WTC11 (cell line): ENCODE measurements at regions not wholly inside any gene's neighbourhood (a gene's known extent, or its start where the extent isn't known, plus 50 kb on each side); places are given as distances from the start of the nearest gene placed in this dataset.

Experiments used
- ATAC-seq: fragments of 200-7000 bp; cut with Tn5 transposase; 2 replicates; pipeline ENCODE4 v1.10.0; 2021; ENCODE audit warnings: mild to moderate bottlenecking, moderate library complexity
- CTCF ChIA-PET: fragments of 300-600 bp; sonication (Branson Sonifier 250); formaldehyde crosslinking; loops from one replicate; lab custom pipeline; 2021; ENCODE audit warnings: antibody characterized with exemption; lab: Charles Lee
- POLR2A ChIA-PET: fragments of 350-600 bp; sonication (Branson Sonifier 250); formaldehyde crosslinking; loops from one replicate; lab custom pipeline; 2021; ENCODE audit warnings: antibody characterized with exemption; lab: Charles Lee
- DNase-seq: peaks from one replicate; pipeline ENCODE4 v3.0.0; 2021; ENCODE audit warnings: low spot score
- H3K27ac Mint-ChIP-seq: 2 replicates; pipeline ENCODE4 v1.8.0; 2021; ENCODE audit warnings: mixed read lengths
- H3K27me3 Mint-ChIP-seq: 2 replicates; pipeline ENCODE4 v1.8.0; 2021; ENCODE audit warnings: low read depth, mild to moderate bottlenecking, moderate library complexity, mixed read lengths
- H3K36me3 Mint-ChIP-seq: 2 replicates; pipeline ENCODE4 v1.8.0; 2021; ENCODE audit warnings: mixed read lengths
- H3K4me1 Mint-ChIP-seq: 2 replicates; pipeline ENCODE4 v1.8.0; 2022; ENCODE audit warnings: mixed read lengths
- H3K4me3 Mint-ChIP-seq: 2 replicates; pipeline ENCODE4 v1.8.0; 2021; ENCODE audit warnings: mild to moderate bottlenecking, moderate library complexity, mixed read lengths
- H3K9me3 Mint-ChIP-seq: 2 replicates; pipeline ENCODE4 v1.8.0; 2021; ENCODE audit warnings: mixed read lengths
- AFF4 ChIP-seq: sonication (generic); formaldehyde crosslinking; IDR thresholded peaks from 2 replicates; pipeline ENCODE4 v1.8.1; 2023; ENCODE audit warnings: mild to moderate bottlenecking, missing genetic modification reagents, borderline replicate concordance
- ATF1 ChIP-seq: sonication (generic); formaldehyde crosslinking; IDR thresholded peaks from 2 replicates; pipeline ENCODE4 v1.8.1; 2023; ENCODE audit warnings: mild to moderate bottlenecking, moderate library complexity, missing genetic modification reagents
- ELF4 ChIP-seq: sonication (generic); formaldehyde crosslinking; IDR thresholded peaks from 2 replicates; pipeline ENCODE4 v1.8.1; 2022; ENCODE audit warnings: low read depth, mild to moderate bottlenecking, moderate library complexity, missing genetic modification reagents
- ESRRA ChIP-seq: sonication (generic); formaldehyde crosslinking; IDR thresholded peaks from 2 replicates; pipeline ENCODE4 v1.8.1; 2022; ENCODE audit warnings: mild to moderate bottlenecking, missing genetic modification reagents, borderline replicate concordance
- FOXK1 ChIP-seq: sonication (generic); formaldehyde crosslinking; IDR thresholded peaks from 2 replicates; pipeline ENCODE4 v1.8.0; 2022; ENCODE audit warnings: mild to moderate bottlenecking, moderate library complexity, missing genetic modification reagents
- HMGA2 ChIP-seq: fragments of 250-450 bp; sonication (Bioruptor Pico); IDR thresholded peaks from 2 replicates; pipeline ENCODE4 v1.4.0; 2021; ENCODE audit warnings: mild to moderate bottlenecking, moderate library complexity
- HMGXB4 ChIP-seq: sonication (generic); formaldehyde crosslinking; IDR thresholded peaks from 2 replicates; pipeline ENCODE4 v1.8.1; 2023; ENCODE audit warnings: mild to moderate bottlenecking, moderate library complexity, missing genetic modification reagents
- JUN ChIP-seq: sonication (generic); formaldehyde crosslinking; IDR thresholded peaks from 2 replicates; pipeline ENCODE4 v1.8.0; 2023; ENCODE audit warnings: mild to moderate bottlenecking, missing genetic modification reagents
- KAT7 ChIP-seq: sonication (generic); formaldehyde crosslinking; IDR thresholded peaks from 2 replicates; pipeline ENCODE4 v1.8.1; 2023; ENCODE audit warnings: missing genetic modification reagents, mild to moderate bottlenecking, borderline replicate concordance
- NR2C2 ChIP-seq: sonication (generic); formaldehyde crosslinking; IDR thresholded peaks from 2 replicates; pipeline ENCODE4 v1.8.0; 2022; ENCODE audit warnings: mild to moderate bottlenecking, missing genetic modification reagents
- PRRX2 ChIP-seq: fragments of 250-450 bp; sonication (Bioruptor Pico); IDR thresholded peaks from 2 replicates; pipeline ENCODE4 v1.8.0; 2021; ENCODE audit warnings: mild to moderate bottlenecking
- SMAD3 ChIP-seq: sonication (generic); formaldehyde crosslinking; IDR thresholded peaks from 2 replicates; pipeline ENCODE4 v1.8.0; 2022; ENCODE audit warnings: missing genetic modification reagents, mild to moderate bottlenecking, borderline replicate concordance
- STAT6 ChIP-seq: sonication (generic); formaldehyde crosslinking; conservative IDR thresholded peaks from 2 replicates; pipeline ENCODE4 v1.8.1; 2023; ENCODE audit warnings: mild to moderate bottlenecking, low read depth, missing genetic modification reagents, moderate library complexity
- TEAD4 ChIP-seq: sonication (generic); formaldehyde crosslinking; IDR thresholded peaks from 2 replicates; pipeline ENCODE4 v1.8.0; 2022; ENCODE audit warnings: mild to moderate bottlenecking, missing genetic modification reagents
- ZBTB21 ChIP-seq: sonication (generic); formaldehyde crosslinking; IDR thresholded peaks from 2 replicates; pipeline ENCODE4 v1.8.1; 2023; ENCODE audit warnings: mild to moderate bottlenecking, missing genetic modification reagents, borderline replicate concordance
- ZNF138 ChIP-seq: sonication (generic); formaldehyde crosslinking; conservative IDR thresholded peaks from 2 replicates; pipeline ENCODE4 v1.8.1; 2022; ENCODE audit warnings: mild to moderate bottlenecking, moderate library complexity, missing genetic modification reagents
- ZNF317 ChIP-seq: sonication (generic); formaldehyde crosslinking; IDR thresholded peaks from 2 replicates; pipeline ENCODE4 v1.8.1; 2023; ENCODE audit warnings: low read depth, mild to moderate bottlenecking, moderate library complexity, missing genetic modification reagents, borderline replicate concordance
- ZSCAN18 ChIP-seq: fragments of 250-450 bp; sonication (Bioruptor Pico); IDR thresholded peaks from 2 replicates; pipeline ENCODE4 v2.1.2; 2022; ENCODE audit warnings: mild to moderate bottlenecking, moderate library complexity
- TF ChIP-seq, protein P1 (sequence below): sonication (generic); formaldehyde crosslinking; IDR thresholded peaks from 2 replicates; pipeline ENCODE4 v1.8.1; 2022; ENCODE audit warnings: mild to moderate bottlenecking, moderate library complexity, missing genetic modification reagents
- TF ChIP-seq, protein P2 (sequence below): fragments of 250-450 bp; sonication (Bioruptor Pico); IDR thresholded peaks from 2 replicates; pipeline ENCODE4 v1.8.0; 2021; ENCODE audit warnings: mild to moderate bottlenecking
- TF ChIP-seq, protein P3 (sequence below): sonication (generic); formaldehyde crosslinking; IDR thresholded peaks from 2 replicates; pipeline ENCODE4 v1.8.0; 2022; ENCODE audit warnings: mild to moderate bottlenecking, missing genetic modification reagents
- TF ChIP-seq, protein P4 (sequence below): sonication (generic); formaldehyde crosslinking; IDR thresholded peaks from 2 replicates; pipeline ENCODE4 v1.8.0; 2022; ENCODE audit warnings: mild to moderate bottlenecking, missing genetic modification reagents

- TF ChIP-seq AFF4 (no peak), HMGXB4 (CRISPR knock-in tag) (no peak), HMGA2 (CRISPR knock-in tag) (no peak), ESRRA (no peak), FOXK1 (CRISPR knock-in tag) (no peak), NR2C2 (CRISPR knock-in tag) (no peak), ZNF317 (CRISPR knock-in tag) (no peak), TEAD4 (CRISPR knock-in tag) (no peak), JUN (CRISPR knock-in tag) (no peak), ELF4 (CRISPR knock-in tag) (no peak), ZBTB21 (CRISPR knock-in tag) (no peak), SMAD3 (CRISPR knock-in tag) (no peak), ATF1 (CRISPR knock-in tag) (no peak)
- TF ChIP-seq, protein P1, sequence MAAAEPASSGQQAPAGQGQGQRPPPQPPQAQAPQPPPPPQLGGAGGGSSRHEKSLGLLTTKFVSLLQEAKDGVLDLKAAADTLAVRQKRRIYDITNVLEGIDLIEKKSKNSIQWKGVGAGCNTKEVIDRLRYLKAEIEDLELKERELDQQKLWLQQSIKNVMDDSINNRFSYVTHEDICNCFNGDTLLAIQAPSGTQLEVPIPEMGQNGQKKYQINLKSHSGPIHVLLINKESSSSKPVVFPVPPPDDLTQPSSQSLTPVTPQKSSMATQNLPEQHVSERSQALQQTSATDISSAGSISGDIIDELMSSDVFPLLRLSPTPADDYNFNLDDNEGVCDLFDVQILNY: no peak
- TF ChIP-seq, all 79 proteins: peak for 0
Observed at GRCh38 chr16:62829084-62829483, 792.8 kb upstream of the CDH8 start (continued).

DNA sequence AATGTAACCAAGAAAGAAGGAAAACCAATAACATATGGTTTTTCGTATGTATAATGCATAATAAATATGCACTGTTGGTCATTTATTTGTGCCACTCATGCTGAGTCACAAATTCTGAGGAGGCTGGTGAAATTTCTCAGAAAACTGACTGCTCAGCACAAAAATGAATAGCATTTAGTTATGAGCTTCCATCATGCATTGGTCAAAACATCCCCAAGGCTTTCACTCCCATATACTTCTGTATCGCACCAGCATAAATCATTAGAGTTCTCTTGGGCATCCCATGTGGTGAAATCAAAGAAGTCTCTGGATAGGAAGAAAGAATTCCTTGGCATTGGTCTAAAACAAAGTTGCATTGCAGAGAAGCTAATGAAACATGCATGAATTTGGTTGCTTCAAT, 785.6 kb upstream of the CDH8 start:
- DNase-seq: no peak
- H3K4me1 Mint-ChIP-seq: no peaks in the 10 kb centered on the region
- CTCF ChIA-PET: no interaction called here
- H3K9me3 Mint-ChIP-seq: peaks cover 12% of the 10 kb centered on the region
- no peak overlapping the region for H3K27ac Mint-ChIP-seq
- H3K36me3 Mint-ChIP-seq: no peaks in the 10 kb centered on the region
- H3K4me3 Mint-ChIP-seq: no peak overlapping the region
- POLR2A ChIA-PET: no interaction called here
- no peak for ATAC-seq
- H3K27me3 Mint-ChIP-seq: no peaks in the 10 kb centered on the region
- TF ChIP-seq TEAD4 (CRISPR knock-in tag) (no peak), FOXK1 (CRISPR knock-in tag) (no peak), PRRX2 (CRISPR knock-in tag) (no peak), STAT6 (no peak), ZSCAN18 (CRISPR knock-in tag) (no peak), KAT7 (no peak), ZNF138 (CRISPR knock-in tag) (no peak)
- TF ChIP-seq, protein P2, sequence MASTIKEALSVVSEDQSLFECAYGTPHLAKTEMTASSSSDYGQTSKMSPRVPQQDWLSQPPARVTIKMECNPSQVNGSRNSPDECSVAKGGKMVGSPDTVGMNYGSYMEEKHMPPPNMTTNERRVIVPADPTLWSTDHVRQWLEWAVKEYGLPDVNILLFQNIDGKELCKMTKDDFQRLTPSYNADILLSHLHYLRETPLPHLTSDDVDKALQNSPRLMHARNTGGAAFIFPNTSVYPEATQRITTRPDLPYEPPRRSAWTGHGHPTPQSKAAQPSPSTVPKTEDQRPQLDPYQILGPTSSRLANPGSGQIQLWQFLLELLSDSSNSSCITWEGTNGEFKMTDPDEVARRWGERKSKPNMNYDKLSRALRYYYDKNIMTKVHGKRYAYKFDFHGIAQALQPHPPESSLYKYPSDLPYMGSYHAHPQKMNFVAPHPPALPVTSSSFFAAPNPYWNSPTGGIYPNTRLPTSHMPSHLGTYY (CRISPR knock-in tag): no peak
- TF ChIP-seq, protein P1: no peak
- TF ChIP-seq, protein P3, sequence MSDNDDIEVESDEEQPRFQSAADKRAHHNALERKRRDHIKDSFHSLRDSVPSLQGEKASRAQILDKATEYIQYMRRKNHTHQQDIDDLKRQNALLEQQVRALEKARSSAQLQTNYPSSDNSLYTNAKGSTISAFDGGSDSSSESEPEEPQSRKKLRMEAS (CRISPR knock-in tag): no peak
- TF ChIP-seq, protein P4, sequence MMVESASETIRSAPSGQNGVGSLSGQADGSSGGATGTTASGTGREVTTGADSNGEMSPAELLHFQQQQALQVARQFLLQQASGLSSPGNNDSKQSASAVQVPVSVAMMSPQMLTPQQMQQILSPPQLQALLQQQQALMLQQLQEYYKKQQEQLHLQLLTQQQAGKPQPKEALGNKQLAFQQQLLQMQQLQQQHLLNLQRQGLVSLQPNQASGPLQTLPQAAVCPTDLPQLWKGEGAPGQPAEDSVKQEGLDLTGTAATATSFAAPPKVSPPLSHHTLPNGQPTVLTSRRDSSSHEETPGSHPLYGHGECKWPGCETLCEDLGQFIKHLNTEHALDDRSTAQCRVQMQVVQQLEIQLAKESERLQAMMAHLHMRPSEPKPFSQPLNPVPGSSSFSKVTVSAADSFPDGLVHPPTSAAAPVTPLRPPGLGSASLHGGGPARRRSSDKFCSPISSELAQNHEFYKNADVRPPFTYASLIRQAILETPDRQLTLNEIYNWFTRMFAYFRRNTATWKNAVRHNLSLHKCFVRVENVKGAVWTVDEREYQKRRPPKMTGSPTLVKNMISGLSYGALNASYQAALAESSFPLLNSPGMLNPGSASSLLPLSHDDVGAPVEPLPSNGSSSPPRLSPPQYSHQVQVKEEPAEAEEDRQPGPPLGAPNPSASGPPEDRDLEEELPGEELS (CRISPR knock-in tag): no peak
